Liver (tissue), 2 donors: ENCODE measurements at regions not wholly inside any gene's neighbourhood (a gene's known extent, or its start where the extent isn't known, plus 50 kb on each side); places are given as distances from the start of the nearest gene placed in this dataset.

Source experiments
- RXRA ChIP-seq, 2 donors: IDR thresholded peaks; 2 replicates each; pipeline ENCODE4 v1.6.1; 2017 to 2018; ENCODE audit warnings: antibody characterized with exemption in 2 of 2, mild to moderate bottlenecking in 1 of 2
- SP1 ChIP-seq: IDR thresholded peaks from 2 replicates; pipeline ENCODE4 v1.6.1; 2018; ENCODE audit warnings: antibody characterized with exemption, mild to moderate bottlenecking
- TF ChIP-seq, protein P1 (sequence below): IDR thresholded peaks from 2 replicates; pipeline ENCODE4 v1.6.1; 2016; ENCODE audit warnings: antibody characterized with exemption
- donor health status: healthy.

DNA sequence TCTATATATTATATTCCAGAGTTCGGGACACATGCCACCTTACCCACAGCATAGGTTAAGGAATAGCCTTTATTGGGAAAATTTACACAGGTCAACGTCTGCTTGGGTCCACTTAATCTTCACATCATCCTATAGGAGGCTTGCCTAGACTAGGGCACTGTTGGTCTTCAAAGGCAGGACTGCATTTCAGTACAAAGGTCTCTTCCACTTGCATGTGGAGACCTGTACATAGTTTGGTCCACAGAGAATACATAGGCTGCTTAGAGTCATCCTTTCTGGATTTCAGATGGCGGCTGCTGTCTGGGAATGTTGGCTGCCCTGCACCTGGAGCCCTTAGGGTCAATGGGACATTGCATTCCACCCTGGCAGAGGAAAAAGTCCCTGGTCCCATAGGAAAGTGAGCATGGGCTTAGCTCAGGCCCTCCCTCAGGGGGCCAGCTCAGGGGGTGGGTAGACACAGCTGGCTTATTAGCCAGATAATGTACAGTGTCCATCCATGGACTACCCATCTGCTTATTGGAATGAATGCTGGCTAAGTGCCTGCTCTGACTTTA is 75.3 kb upstream of the TGFBR2 start:
- TF ChIP-seq RXRA (IDR thresholded peaks at IDR 0.05) (no peak), SP1 (no peak)
- TF ChIP-seq, protein P1, sequence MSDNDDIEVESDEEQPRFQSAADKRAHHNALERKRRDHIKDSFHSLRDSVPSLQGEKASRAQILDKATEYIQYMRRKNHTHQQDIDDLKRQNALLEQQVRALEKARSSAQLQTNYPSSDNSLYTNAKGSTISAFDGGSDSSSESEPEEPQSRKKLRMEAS = no peak
